ENCODE measurements at regions not wholly inside any gene's neighbourhood (a gene's known extent, or its start where the extent isn't known, plus 50 kb on each side); places are given as distances from the start of the nearest gene placed in this dataset.

GRCh38 chrX:98412058-98412457, 1528.3 kb downstream of the RPA4 start:
- Histone ChIP-seq H3K36me3 (ENCODE audit: control insufficient read depth, insufficient read depth, low read length) (no peaks in the 10 kb centered on the region), H3K4me1 (ENCODE audit: control insufficient read depth, insufficient read depth, low read length, poor library complexity, severe bottlenecking) (no peaks in the 10 kb centered on the region), H3K27me3 (ENCODE audit: control insufficient read depth, insufficient read depth, low read length) (no peaks in the 10 kb centered on the region), H3K27ac (ENCODE audit: insufficient read depth, low read length, poor library complexity, severe bottlenecking) (no peak overlapping the region), H3K9me3 (ENCODE audit: control insufficient read depth in 2 of 2, low read length in 2 of 2) (no peaks in the 10 kb centered on the region), H3K4me3 (ENCODE audit: low read depth, low read length) (no peak overlapping the region)
- Mint-ChIP-seq H3K4me1 (no peaks in the 10 kb centered on the region), H3K4me3 (no peak overlapping the region), H3K27ac (no peak overlapping the region), H3K9me3 (peaks cover 0 to 5% (median 0%) of the 10 kb centered on the region in 7 donors), H3K27me3 (no peaks in the 10 kb centered on the region), H3K36me3 (no peaks in the 10 kb centered on the region)
- no peak for ATAC-seq (ENCODE audit: low read depth in 2 of 2)
- no peak for DNase-seq

GRCh38 chrX:98422536-98422935, 1538.8 kb downstream of the RPA4 start:
- no peaks in the 10 kb centered on the region for H3K9me3 ChIP-seq (ENCODE audit: control insufficient read depth in 2 of 2, low read length in 2 of 2)
- no peaks in the 10 kb centered on the region for H3K4me1 ChIP-seq (ENCODE audit: control insufficient read depth, insufficient read depth, low read length, poor library complexity, severe bottlenecking)
- Mint-ChIP-seq H3K36me3 (no peaks in the 10 kb centered on the region), H3K4me1 (no peaks in the 10 kb centered on the region), H3K4me3 (no peak overlapping the region), H3K27ac (no peak overlapping the region), H3K9me3 (peaks cover 0 to 3% (median 0%) of the 10 kb centered on the region in 7 donors), H3K27me3 (no peaks in the 10 kb centered on the region)
- no peaks in the 10 kb centered on the region for H3K27me3 ChIP-seq (ENCODE audit: control insufficient read depth, insufficient read depth, low read length)
- H3K27ac ChIP-seq (ENCODE audit: insufficient read depth, low read length, poor library complexity, severe bottlenecking), result no peak overlapping the region
- ATAC-seq (ENCODE audit: low read depth in 2 of 2) (no peak), DNase-seq (no peak)
- H3K4me3 ChIP-seq (ENCODE audit: low read depth, low read length), result no peak overlapping the region
- no peaks in the 10 kb centered on the region for H3K36me3 ChIP-seq (ENCODE audit: control insufficient read depth, insufficient read depth, low read length)

GRCh38 chrX:98432413-98432812, 1548.7 kb downstream of the RPA4 start:
- Histone ChIP-seq H3K27ac (ENCODE audit: insufficient read depth, low read length, poor library complexity, severe bottlenecking) (no peak overlapping the region), H3K27me3 (ENCODE audit: control insufficient read depth, insufficient read depth, low read length) (no peaks in the 10 kb centered on the region), H3K4me3 (ENCODE audit: low read depth, low read length) (no peak overlapping the region), H3K4me1 (ENCODE audit: control insufficient read depth, insufficient read depth, low read length, poor library complexity, severe bottlenecking) (no peaks in the 10 kb centered on the region), H3K36me3 (ENCODE audit: control insufficient read depth, insufficient read depth, low read length) (no peaks in the 10 kb centered on the region), H3K9me3 (ENCODE audit: control insufficient read depth in 2 of 2, low read length in 2 of 2) (no peaks in the 10 kb centered on the region)
- Mint-ChIP-seq H3K9me3 (peaks cover 0 to 5% (median 0%) of the 10 kb centered on the region in 7 donors), H3K36me3 (no peaks in the 10 kb centered on the region), H3K4me3 (no peak overlapping the region), H3K27ac (no peak overlapping the region), H3K27me3 (no peaks in the 10 kb centered on the region), H3K4me1 (no peaks in the 10 kb centered on the region)
- no peak for ATAC-seq (ENCODE audit: low read depth in 2 of 2)
- no peak for DNase-seq

DNA sequence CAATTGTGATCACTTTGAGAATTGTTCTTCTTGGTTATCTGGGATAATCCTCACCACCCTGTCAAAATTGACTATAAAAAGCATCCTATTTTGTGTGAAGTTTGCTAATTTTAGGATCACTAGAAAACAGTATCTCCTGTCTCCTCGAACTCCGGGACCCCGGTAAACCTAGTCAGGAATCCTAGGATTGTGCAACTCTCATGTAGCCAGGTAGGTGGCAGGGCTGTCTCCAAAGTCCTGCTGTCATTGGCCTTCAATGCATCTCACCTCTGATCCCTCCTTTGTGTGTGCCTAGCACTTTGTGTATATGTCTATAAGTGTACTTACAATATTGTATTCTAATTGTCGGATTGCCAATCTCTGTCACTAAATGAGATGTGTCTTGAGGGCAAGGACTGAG, 1564.8 kb downstream of the RPA4 start:
- H3K36me3 Mint-ChIP-seq, result no peaks in the 10 kb centered on the region
- no peak overlapping the region for H3K4me3 ChIP-seq (ENCODE audit: low read depth, low read length)
- H3K4me1 Mint-ChIP-seq, result no peaks in the 10 kb centered on the region
- no peak overlapping the region for H3K27ac ChIP-seq (ENCODE audit: insufficient read depth, low read length, poor library complexity, severe bottlenecking)
- H3K27me3 ChIP-seq (ENCODE audit: control insufficient read depth, insufficient read depth, low read length), result no peaks in the 10 kb centered on the region
- H3K9me3 ChIP-seq (ENCODE audit: control insufficient read depth in 2 of 2, low read length in 2 of 2), result no peaks in the 10 kb centered on the region
- H3K36me3 ChIP-seq (ENCODE audit: control insufficient read depth, insufficient read depth, low read length), result no peaks in the 10 kb centered on the region
- ATAC-seq (ENCODE audit: low read depth in 2 of 2) (no peak), DNase-seq (no peak)
- peaks cover 0 to 4% (median 0%) of the 10 kb centered on the region in 7 donors for H3K9me3 Mint-ChIP-seq
- H3K4me3 Mint-ChIP-seq, result no peak overlapping the region
- H3K27me3 Mint-ChIP-seq, result no peaks in the 10 kb centered on the region
- no peak overlapping the region for H3K27ac Mint-ChIP-seq
- no peaks in the 10 kb centered on the region for H3K4me1 ChIP-seq (ENCODE audit: control insufficient read depth, insufficient read depth, low read length, poor library complexity, severe bottlenecking)

DNA sequence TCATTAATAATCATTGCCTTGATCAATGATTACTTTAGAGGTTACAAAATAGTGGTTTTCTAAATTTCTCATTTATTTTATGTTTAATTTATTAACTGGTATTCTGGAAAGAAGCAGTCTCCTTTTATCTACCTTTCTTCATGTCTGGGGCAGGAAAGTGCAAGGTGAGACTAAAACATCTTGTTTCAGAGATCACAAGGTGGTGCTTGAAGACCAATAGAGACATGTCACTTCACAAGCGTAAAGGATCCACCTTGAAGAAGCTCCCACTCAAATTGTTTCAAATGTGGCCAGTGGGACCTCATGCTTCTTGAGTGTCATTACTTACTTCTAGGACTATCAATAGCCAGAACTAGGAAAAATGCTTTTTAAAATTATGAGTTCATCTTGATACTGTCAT, 1568.7 kb downstream of the RPA4 start:
- no peaks in the 10 kb centered on the region for H3K36me3 Mint-ChIP-seq
- H3K9me3 Mint-ChIP-seq, result peaks cover 0 to 4% (median 0%) of the 10 kb centered on the region in 7 donors
- H3K27me3 Mint-ChIP-seq, result no peaks in the 10 kb centered on the region
- no peak overlapping the region for H3K4me3 Mint-ChIP-seq
- Histone ChIP-seq H3K4me1 (ENCODE audit: control insufficient read depth, insufficient read depth, low read length, poor library complexity, severe bottlenecking) (no peaks in the 10 kb centered on the region), H3K36me3 (ENCODE audit: control insufficient read depth, insufficient read depth, low read length) (no peaks in the 10 kb centered on the region), H3K9me3 (ENCODE audit: control insufficient read depth in 2 of 2, low read length in 2 of 2) (no peaks in the 10 kb centered on the region), H3K27me3 (ENCODE audit: control insufficient read depth, insufficient read depth, low read length) (no peaks in the 10 kb centered on the region), H3K4me3 (ENCODE audit: low read depth, low read length) (no peak overlapping the region), H3K27ac (ENCODE audit: insufficient read depth, low read length, poor library complexity, severe bottlenecking) (no peak overlapping the region)
- H3K27ac Mint-ChIP-seq, result no peak overlapping the region
- DNase-seq (no peak), ATAC-seq (ENCODE audit: low read depth in 2 of 2) (no peak)
- H3K4me1 Mint-ChIP-seq, result no peaks in the 10 kb centered on the region

DNA sequence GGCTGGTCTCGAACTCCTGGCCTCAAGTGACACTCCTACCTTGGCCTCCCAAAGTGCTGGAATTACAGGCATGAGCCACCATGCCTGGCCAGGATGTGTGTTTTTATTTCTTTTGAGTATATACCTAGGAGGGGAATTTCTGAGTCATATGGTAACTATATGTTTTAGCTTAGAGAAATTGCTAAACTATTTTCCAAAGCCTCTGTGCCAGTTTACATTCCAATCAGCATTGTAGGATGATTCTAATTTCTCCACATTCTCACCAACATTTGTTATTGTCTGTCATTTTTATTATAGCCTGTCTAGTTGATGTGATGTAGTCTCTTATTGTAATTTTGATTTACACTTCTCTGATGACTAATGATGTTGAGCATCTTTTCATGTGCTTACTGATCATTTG, 1576.0 kb downstream of the RPA4 start:
- Mint-ChIP-seq H3K4me1 (no peaks in the 10 kb centered on the region), H3K4me3 (no peak overlapping the region), H3K27ac (no peak overlapping the region), H3K9me3 (peaks cover 0 to 3% (median 0%) of the 10 kb centered on the region in 7 donors), H3K27me3 (no peaks in the 10 kb centered on the region), H3K36me3 (no peaks in the 10 kb centered on the region)
- Histone ChIP-seq H3K36me3 (ENCODE audit: control insufficient read depth, insufficient read depth, low read length) (no peaks in the 10 kb centered on the region), H3K4me3 (ENCODE audit: low read depth, low read length) (no peak overlapping the region), H3K9me3 (ENCODE audit: control insufficient read depth in 2 of 2, low read length in 2 of 2) (no peaks in the 10 kb centered on the region), H3K4me1 (ENCODE audit: control insufficient read depth, insufficient read depth, low read length, poor library complexity, severe bottlenecking) (no peaks in the 10 kb centered on the region), H3K27me3 (ENCODE audit: control insufficient read depth, insufficient read depth, low read length) (no peaks in the 10 kb centered on the region), H3K27ac (ENCODE audit: insufficient read depth, low read length, poor library complexity, severe bottlenecking) (no peak overlapping the region)
- ATAC-seq (ENCODE audit: low read depth in 2 of 2) (no peak), DNase-seq (no peak)

DNA sequence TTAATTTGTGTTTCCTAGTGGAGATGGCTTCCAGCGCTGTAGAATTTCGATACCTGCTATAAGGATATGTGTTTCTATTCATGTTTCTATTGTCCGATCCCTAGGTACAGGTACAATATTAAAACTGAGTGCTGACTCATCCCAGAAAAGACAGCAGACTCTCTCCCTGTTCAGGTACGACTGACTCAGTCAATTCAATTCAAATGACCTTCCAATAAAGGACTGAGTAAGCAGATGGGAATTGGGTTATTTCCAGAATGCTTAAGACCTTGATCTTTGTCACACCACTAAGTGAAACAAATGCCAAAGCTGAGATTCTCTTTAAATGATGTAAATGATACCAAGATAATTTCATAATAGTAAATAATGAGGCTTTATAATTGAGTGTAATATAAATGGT, 1596.9 kb downstream of the RPA4 start:
- H3K9me3 ChIP-seq (ENCODE audit: control insufficient read depth in 2 of 2, low read length in 2 of 2), result no peaks in the 10 kb centered on the region
- Mint-ChIP-seq H3K4me1 (no peaks in the 10 kb centered on the region), H3K4me3 (no peak overlapping the region), H3K27me3 (no peaks in the 10 kb centered on the region), H3K27ac (no peak overlapping the region), H3K36me3 (no peaks in the 10 kb centered on the region), H3K9me3 (peaks cover 0 to 1% (median 0%) of the 10 kb centered on the region in 7 donors)
- H3K27me3 ChIP-seq (ENCODE audit: control insufficient read depth, insufficient read depth, low read length), result no peaks in the 10 kb centered on the region
- ATAC-seq (ENCODE audit: low read depth in 2 of 2) (no peak), DNase-seq (no peak)
- no peak overlapping the region for H3K4me3 ChIP-seq (ENCODE audit: low read depth, low read length)
- H3K36me3 ChIP-seq (ENCODE audit: control insufficient read depth, insufficient read depth, low read length), result no peaks in the 10 kb centered on the region
- no peaks in the 10 kb centered on the region for H3K4me1 ChIP-seq (ENCODE audit: control insufficient read depth, insufficient read depth, low read length, poor library complexity, severe bottlenecking)
- no peak overlapping the region for H3K27ac ChIP-seq (ENCODE audit: insufficient read depth, low read length, poor library complexity, severe bottlenecking)

GRCh38 chrX:98481636-98482035, 1597.9 kb downstream of the RPA4 start:
- ATAC-seq (ENCODE audit: low read depth in 2 of 2) (no peak), DNase-seq (no peak)
- Histone ChIP-seq H3K4me3 (ENCODE audit: low read depth, low read length) (no peak overlapping the region), H3K4me1 (ENCODE audit: control insufficient read depth, insufficient read depth, low read length, poor library complexity, severe bottlenecking) (no peaks in the 10 kb centered on the region), H3K27me3 (ENCODE audit: control insufficient read depth, insufficient read depth, low read length) (no peaks in the 10 kb centered on the region), H3K27ac (ENCODE audit: insufficient read depth, low read length, poor library complexity, severe bottlenecking) (no peak overlapping the region), H3K36me3 (ENCODE audit: control insufficient read depth, insufficient read depth, low read length) (no peaks in the 10 kb centered on the region), H3K9me3 (ENCODE audit: control insufficient read depth in 2 of 2, low read length in 2 of 2) (no peaks in the 10 kb centered on the region)
- Mint-ChIP-seq H3K27me3 (no peaks in the 10 kb centered on the region), H3K9me3 (peaks cover 0 to 1% (median 0%) of the 10 kb centered on the region in 7 donors), H3K36me3 (no peaks in the 10 kb centered on the region), H3K4me1 (no peaks in the 10 kb centered on the region), H3K4me3 (no peak overlapping the region), H3K27ac (no peak overlapping the region)

Data from CD4-positive, CD25-positive, alpha-beta regulatory T cell (primary cell).